WTC11 (cell line): ENCODE measurements at regions not wholly inside any gene's neighbourhood (a gene's known extent, or its start where the extent isn't known, plus 50 kb on each side); places are given as distances from the start of the nearest gene placed in this dataset.

Experiments
- ATAC-seq: fragments of 200-7000 bp; cut with Tn5 transposase; 2 replicates; pipeline ENCODE4 v1.10.0; 2021; ENCODE audit warnings: mild to moderate bottlenecking, moderate library complexity
- CTCF ChIA-PET: fragments of 300-600 bp; sonication (Branson Sonifier 250); formaldehyde crosslinking; loops from one replicate; lab custom pipeline; 2021; ENCODE audit warnings: antibody characterized with exemption; lab: Charles Lee
- POLR2A ChIA-PET: fragments of 350-600 bp; sonication (Branson Sonifier 250); formaldehyde crosslinking; loops from one replicate; lab custom pipeline; 2021; ENCODE audit warnings: antibody characterized with exemption; lab: Charles Lee
- DNase-seq: peaks from one replicate; pipeline ENCODE4 v3.0.0; 2021; ENCODE audit warnings: low spot score
- H3K27ac Mint-ChIP-seq: 2 replicates; pipeline ENCODE4 v1.8.0; 2021; ENCODE audit warnings: mixed read lengths
- H3K27me3 Mint-ChIP-seq: 2 replicates; pipeline ENCODE4 v1.8.0; 2021; ENCODE audit warnings: low read depth, mild to moderate bottlenecking, moderate library complexity, mixed read lengths
- H3K36me3 Mint-ChIP-seq: 2 replicates; pipeline ENCODE4 v1.8.0; 2021; ENCODE audit warnings: mixed read lengths
- H3K4me1 Mint-ChIP-seq: 2 replicates; pipeline ENCODE4 v1.8.0; 2022; ENCODE audit warnings: mixed read lengths
- H3K4me3 Mint-ChIP-seq: 2 replicates; pipeline ENCODE4 v1.8.0; 2021; ENCODE audit warnings: mild to moderate bottlenecking, moderate library complexity, mixed read lengths
- H3K9me3 Mint-ChIP-seq: 2 replicates; pipeline ENCODE4 v1.8.0; 2021; ENCODE audit warnings: mixed read lengths
- ATF3 ChIP-seq: sonication (generic); formaldehyde crosslinking; conservative IDR thresholded peaks from 2 replicates; pipeline ENCODE4 v1.8.1; 2022; ENCODE audit warnings: mild to moderate bottlenecking, missing genetic modification reagents
- CREM ChIP-seq: sonication (generic); formaldehyde crosslinking; IDR thresholded peaks from 2 replicates; pipeline ENCODE4 v1.8.1; 2022; ENCODE audit warnings: mild to moderate bottlenecking, missing genetic modification reagents, moderate library complexity
- CTCF ChIP-seq: fragments of 200-600 bp; IDR thresholded peaks from 2 replicates; pipeline ENCODE4 v1.8.0; 2022; ENCODE audit warnings: antibody characterized with exemption
- ERG ChIP-seq: fragments of 250-450 bp; sonication (Bioruptor Pico); IDR thresholded peaks from 2 replicates; pipeline ENCODE4 v1.8.0; 2021; ENCODE audit warnings: mild to moderate bottlenecking
- FOXJ3 ChIP-seq: sonication (generic); formaldehyde crosslinking; IDR thresholded peaks from 2 replicates; pipeline ENCODE4 v1.9.0; 2021; ENCODE audit warnings: missing genetic modification reagents, mild to moderate bottlenecking, borderline replicate concordance
- NR2C2 ChIP-seq: sonication (generic); formaldehyde crosslinking; IDR thresholded peaks from 2 replicates; pipeline ENCODE4 v1.8.0; 2022; ENCODE audit warnings: mild to moderate bottlenecking, missing genetic modification reagents
- NR3C1 ChIP-seq: sonication (generic); formaldehyde crosslinking; conservative IDR thresholded peaks from 2 replicates; pipeline ENCODE4 v1.8.1; 2023; ENCODE audit warnings: low read depth, mild to moderate bottlenecking, missing genetic modification reagents
- PRRX2 ChIP-seq: fragments of 250-450 bp; sonication (Bioruptor Pico); IDR thresholded peaks from 2 replicates; pipeline ENCODE4 v1.8.0; 2021; ENCODE audit warnings: mild to moderate bottlenecking
- RORB ChIP-seq: fragments of 250-450 bp; sonication (Bioruptor Pico); IDR thresholded peaks from 2 replicates; pipeline ENCODE4 v1.9.0; 2021; ENCODE audit warnings: mild to moderate bottlenecking
- SMAD3 ChIP-seq: sonication (generic); formaldehyde crosslinking; IDR thresholded peaks from 2 replicates; pipeline ENCODE4 v1.8.0; 2022; ENCODE audit warnings: missing genetic modification reagents, mild to moderate bottlenecking, borderline replicate concordance
- TP53 ChIP-seq: sonication (generic); formaldehyde crosslinking; IDR thresholded peaks from 2 replicates; pipeline ENCODE4 v1.8.1; 2023; ENCODE audit warnings: mild to moderate bottlenecking, missing genetic modification reagents
- ZNF219 ChIP-seq: sonication (generic); formaldehyde crosslinking; IDR thresholded peaks from 2 replicates; pipeline ENCODE4 v1.8.0; 2023; ENCODE audit warnings: missing genetic modification reagents, mild to moderate bottlenecking, borderline replicate concordance
- ZNF263 ChIP-seq: sonication (generic); formaldehyde crosslinking; IDR thresholded peaks from 2 replicates; pipeline ENCODE4 v1.8.1; 2022; ENCODE audit warnings: low read depth, mild to moderate bottlenecking, moderate library complexity, missing genetic modification reagents
- ZNF317 ChIP-seq: sonication (generic); formaldehyde crosslinking; IDR thresholded peaks from 2 replicates; pipeline ENCODE4 v1.8.1; 2023; ENCODE audit warnings: low read depth, mild to moderate bottlenecking, moderate library complexity, missing genetic modification reagents, borderline replicate concordance
- ZNF671 ChIP-seq: fragments of 250-450 bp; sonication (Bioruptor Pico); IDR thresholded peaks from 2 replicates; pipeline ENCODE4 v1.8.0; 2021; ENCODE audit warnings: mild to moderate bottlenecking
- TF ChIP-seq, protein P1 (sequence below): sonication (generic); formaldehyde crosslinking; IDR thresholded peaks from 2 replicates; pipeline ENCODE4 v1.8.1; 2022; ENCODE audit warnings: low read depth, missing genetic modification reagents, borderline replicate concordance
- TF ChIP-seq, protein P2 (sequence below): sonication (generic); formaldehyde crosslinking; IDR thresholded peaks from 2 replicates; pipeline ENCODE4 v1.8.1; 2023; ENCODE audit warnings: mild to moderate bottlenecking, moderate library complexity, missing genetic modification reagents
- TF ChIP-seq, protein P3 (sequence below): sonication (generic); formaldehyde crosslinking; IDR thresholded peaks from 2 replicates; pipeline ENCODE4 v1.8.1; 2023; ENCODE audit warnings: mild to moderate bottlenecking, missing genetic modification reagents
- TF ChIP-seq, protein P4 (sequence below): fragments of 250-450 bp; sonication (Bioruptor Pico); IDR thresholded peaks from 2 replicates; pipeline ENCODE4 v1.9.0; 2021; ENCODE audit warnings: mild to moderate bottlenecking

DNA sequence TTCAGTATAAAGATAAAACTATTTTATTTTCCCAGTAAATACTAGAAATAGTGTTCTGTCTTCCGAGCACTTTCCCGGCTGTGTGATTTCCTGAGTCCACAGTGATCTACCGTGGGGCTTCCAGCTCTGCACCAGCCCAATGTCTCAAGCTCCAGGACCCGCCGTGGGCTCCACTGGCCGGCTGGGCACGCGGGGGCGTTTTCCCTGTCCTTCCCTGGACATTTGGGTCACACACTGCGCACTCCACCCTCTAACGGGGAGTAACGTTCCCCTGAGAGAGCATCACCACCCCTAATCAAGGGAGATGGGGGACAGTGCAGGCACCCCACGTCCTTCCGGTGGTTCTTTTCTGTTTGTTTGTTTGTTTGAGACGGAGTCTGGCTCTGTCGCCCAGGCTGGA is 844.6 kb upstream of the FRG1 start:
- Mint-ChIP-seq H3K4me3 (no peak overlapping the region), H3K9me3 (peaks cover 19% of the 10 kb centered on the region), H3K27me3 (no peaks in the 10 kb centered on the region; the same call in 1 of the 2 replicates), H3K4me1 (peaks cover 21% of the 10 kb centered on the region), H3K36me3 (peaks cover 5% of the 10 kb centered on the region; the same call in 1 of the 2 replicates), H3K27ac (no peak overlapping the region)
- POLR2A ChIA-PET, result no interaction called here
- TF ChIP-seq ZNF263 (no peak), NR2C2 (CRISPR knock-in tag) (no peak), ERG (CRISPR knock-in tag) (no peak), ZNF317 (CRISPR knock-in tag) (no peak), ZNF219 (CRISPR knock-in tag) (no peak), CREM (CRISPR knock-in tag) (no peak), RORB (no peak), TP53 (CRISPR knock-in tag) (no peak), ATF3 (CRISPR knock-in tag) (no peak), FOXJ3 (CRISPR knock-in tag) (no peak)
- TF ChIP-seq, protein P1, sequence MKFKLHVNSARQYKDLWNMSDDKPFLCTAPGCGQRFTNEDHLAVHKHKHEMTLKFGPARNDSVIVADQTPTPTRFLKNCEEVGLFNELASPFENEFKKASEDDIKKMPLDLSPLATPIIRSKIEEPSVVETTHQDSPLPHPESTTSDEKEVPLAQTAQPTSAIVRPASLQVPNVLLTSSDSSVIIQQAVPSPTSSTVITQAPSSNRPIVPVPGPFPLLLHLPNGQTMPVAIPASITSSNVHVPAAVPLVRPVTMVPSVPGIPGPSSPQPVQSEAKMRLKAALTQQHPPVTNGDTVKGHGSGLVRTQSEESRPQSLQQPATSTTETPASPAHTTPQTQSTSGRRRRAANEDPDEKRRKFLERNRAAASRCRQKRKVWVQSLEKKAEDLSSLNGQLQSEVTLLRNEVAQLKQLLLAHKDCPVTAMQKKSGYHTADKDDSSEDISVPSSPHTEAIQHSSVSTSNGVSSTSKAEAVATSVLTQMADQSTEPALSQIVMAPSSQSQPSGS (CRISPR knock-in tag), result no peak
- ATAC-seq, result no peak
- CTCF ChIA-PET, result interaction anchor here (0.5 to 1.2 kb wide), 6 partner anchors 12 to 133 kb away, joined by 3 to 4 read pairs (median 3); no protein-coding TSS in a partner anchor
- DNase-seq, result no peak

DNA sequence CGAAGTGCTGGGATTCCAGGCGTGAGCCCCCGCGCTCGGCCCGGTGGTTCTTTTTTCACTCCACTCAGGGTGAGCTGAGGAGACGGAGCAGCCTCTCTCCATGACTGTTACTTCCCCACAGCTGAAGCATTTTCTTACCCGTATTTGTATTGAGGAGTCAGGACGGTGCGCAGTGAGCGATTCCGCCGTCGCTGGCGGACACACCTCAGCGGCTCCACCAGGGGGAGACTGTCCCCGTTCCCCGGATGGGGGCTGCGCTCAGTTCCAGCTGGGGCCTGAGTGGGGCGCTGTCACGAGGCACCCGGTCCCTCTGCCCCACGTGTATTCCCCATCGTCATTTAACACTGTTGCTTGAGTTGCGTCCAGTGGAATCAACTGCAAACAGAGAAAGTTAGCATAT is 844.0 kb upstream of the FRG1 start:
- H3K27ac Mint-ChIP-seq, result no peak overlapping the region
- TF ChIP-seq CTCF (peak; percentile 93), ATF3 (CRISPR knock-in tag) (no peak), ZNF671 (CRISPR knock-in tag) (no peak), ERG (CRISPR knock-in tag) (0 out of 2 replicates have a peak, but pooled peaks have one; percentile 58), NR3C1 (CRISPR knock-in tag) (no peak), SMAD3 (CRISPR knock-in tag) (no peak), PRRX2 (CRISPR knock-in tag) (0 out of 2 replicates have a peak, but pooled peaks have one; percentile 49)
- TF ChIP-seq, protein P2, sequence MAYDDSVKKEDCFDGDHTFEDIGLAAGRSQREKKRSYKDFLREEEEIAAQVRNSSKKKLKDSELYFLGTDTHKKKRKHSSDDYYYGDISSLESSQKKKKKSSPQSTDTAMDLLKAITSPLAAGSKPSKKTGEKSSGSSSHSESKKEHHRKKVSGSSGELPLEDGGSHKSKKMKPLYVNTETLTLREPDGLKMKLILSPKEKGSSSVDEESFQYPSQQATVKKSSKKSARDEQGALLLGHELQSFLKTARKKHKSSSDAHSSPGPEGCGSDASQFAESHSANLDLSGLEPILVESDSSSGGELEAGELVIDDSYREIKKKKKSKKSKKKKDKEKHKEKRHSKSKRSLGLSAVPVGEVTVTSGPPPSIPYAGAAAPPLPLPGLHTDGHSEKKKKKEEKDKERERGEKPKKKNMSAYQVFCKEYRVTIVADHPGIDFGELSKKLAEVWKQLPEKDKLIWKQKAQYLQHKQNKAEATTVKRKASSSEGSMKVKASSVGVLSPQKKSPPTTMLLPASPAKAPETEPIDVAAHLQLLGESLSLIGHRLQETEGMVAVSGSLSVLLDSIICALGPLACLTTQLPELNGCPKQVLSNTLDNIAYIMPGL, result no peak
- TF ChIP-seq, protein P3, sequence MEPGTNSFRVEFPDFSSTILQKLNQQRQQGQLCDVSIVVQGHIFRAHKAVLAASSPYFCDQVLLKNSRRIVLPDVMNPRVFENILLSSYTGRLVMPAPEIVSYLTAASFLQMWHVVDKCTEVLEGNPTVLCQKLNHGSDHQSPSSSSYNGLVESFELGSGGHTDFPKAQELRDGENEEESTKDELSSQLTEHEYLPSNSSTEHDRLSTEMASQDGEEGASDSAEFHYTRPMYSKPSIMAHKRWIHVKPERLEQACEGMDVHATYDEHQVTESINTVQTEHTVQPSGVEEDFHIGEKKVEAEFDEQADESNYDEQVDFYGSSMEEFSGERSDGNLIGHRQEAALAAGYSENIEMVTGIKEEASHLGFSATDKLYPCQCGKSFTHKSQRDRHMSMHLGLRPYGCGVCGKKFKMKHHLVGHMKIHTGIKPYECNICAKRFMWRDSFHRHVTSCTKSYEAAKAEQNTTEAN (CRISPR knock-in tag), result no peak
- TF ChIP-seq, protein P4, sequence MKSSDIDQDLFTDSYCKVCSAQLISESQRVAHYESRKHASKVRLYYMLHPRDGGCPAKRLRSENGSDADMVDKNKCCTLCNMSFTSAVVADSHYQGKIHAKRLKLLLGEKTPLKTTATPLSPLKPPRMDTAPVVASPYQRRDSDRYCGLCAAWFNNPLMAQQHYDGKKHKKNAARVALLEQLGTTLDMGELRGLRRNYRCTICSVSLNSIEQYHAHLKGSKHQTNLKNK (CRISPR knock-in tag), result no peak
- CTCF ChIA-PET, result interaction anchor here (0.6 to 1.2 kb wide), 7 partner anchors 12 to 246 kb away, joined by 3 to 4 read pairs (median 3); no protein-coding TSS in a partner anchor

More for the DNA sequence above, 844.0 kb upstream of the FRG1 start:
- no peaks in the 10 kb centered on the region; the same call in 1 of the 2 replicates for H3K27me3 Mint-ChIP-seq
- POLR2A ChIA-PET, result no interaction called here
- DNase-seq, result peak; percentile 71
- H3K4me3 Mint-ChIP-seq, result no peak overlapping the region
- H3K36me3 Mint-ChIP-seq, result peaks cover 5% of the 10 kb centered on the region; the same call in 1 of the 2 replicates
- H3K4me1 Mint-ChIP-seq, result peaks cover 21% of the 10 kb centered on the region
- ATAC-seq, result peak; percentile 97
- H3K9me3 Mint-ChIP-seq, result peaks cover 19% of the 10 kb centered on the region
